DND-41 (cell line): ENCODE measurements at regions not wholly inside any gene's neighbourhood (a gene's known extent, or its start where the extent isn't known, plus 50 kb on each side); places are given as distances from the start of the nearest gene placed in this dataset.

ENCODE experiments used
- ATAC-seq: fragments of 200-7000 bp; cut with Tn5 transposase; 3 replicates; pipeline ENCODE4 v1.9.1; 2021; ENCODE audit warnings: low read depth; ENCODE audit not compliant: insufficient read depth
- DNase-seq: peaks from one replicate; pipeline ENCODE4 v3.0.0-alpha.2; 2020
- H2AFZ ChIP-seq: 2 replicates; pipeline ENCODE4 v1.6.0; 2012; ENCODE audit warnings: low read depth, low read length
- H3K27ac ChIP-seq: 2 replicates; pipeline ENCODE4 v1.5.1; 2012; ENCODE audit warnings: low read length, inconsistent platforms
- H3K27me3 ChIP-seq: fragments of 200-600 bp; sonication (generic); 2 replicates; pipeline ENCODE4 v1.6.0; 2012; ENCODE audit warnings: low read length, mild to moderate bottlenecking, inconsistent platforms; ENCODE audit not compliant: insufficient read depth, poor library complexity
- H3K36me3 ChIP-seq: 2 replicates; pipeline ENCODE4 v1.5.1; 2012; ENCODE audit warnings: low read length, inconsistent platforms; ENCODE audit not compliant: insufficient read depth
- H3K4me1 ChIP-seq: 2 replicates; pipeline ENCODE4 v1.5.1; 2012; ENCODE audit warnings: mild to moderate bottlenecking, low read length; ENCODE audit not compliant: insufficient read depth
- H3K4me2 ChIP-seq: 2 replicates; pipeline ENCODE4 v1.6.0; 2012; ENCODE audit warnings: mild to moderate bottlenecking, moderate library complexity, low read length, inconsistent platforms; ENCODE audit not compliant: insufficient read depth
- H3K4me3 ChIP-seq, 2 experiments: fragments of 200-600 bp in 1 of 2; shearing (Covaris generic) in 1 of 2; 2 replicates each; pipeline ENCODE4 v1.5.1; 2012 to 2016; ENCODE audit warnings: inconsistent platforms in 2 of 2, low read length in 2 of 2, mild to moderate bottlenecking in 2 of 2, low read depth in 1 of 2, moderate library complexity in 1 of 2
- H3K79me2 ChIP-seq: 2 replicates; pipeline ENCODE4 v1.6.0; 2012; ENCODE audit warnings: low read length, inconsistent platforms; ENCODE audit not compliant: insufficient read depth
- H3K9ac ChIP-seq: 2 replicates; pipeline ENCODE4 v1.6.0; 2012; ENCODE audit warnings: low read depth, mild to moderate bottlenecking, inconsistent platforms, low read length, moderate library complexity
- H3K9me3 ChIP-seq: 2 replicates; pipeline ENCODE4 v1.5.1; 2012; ENCODE audit warnings: low read length, moderate library complexity, mild to moderate bottlenecking, inconsistent platforms; ENCODE audit not compliant: insufficient read depth, severe bottlenecking
- H4K20me1 ChIP-seq: 2 replicates; pipeline ENCODE4 v1.6.0; 2012; ENCODE audit warnings: low read length; ENCODE audit not compliant: insufficient read depth
- EZH2 ChIP-seq: IDR thresholded peaks from 3 replicates; pipeline ENCODE4 v1.6.1; 2012; ENCODE audit warnings: borderline replicate concordance, low read depth, mild to moderate bottlenecking, moderate library complexity, low read length, inconsistent platforms; ENCODE audit not compliant: severe bottlenecking
- TF ChIP-seq, protein P1 (sequence below): IDR thresholded peaks from 2 replicates; pipeline ENCODE4 v1.5.1; 2012; ENCODE audit warnings: borderline replicate concordance, low read length, moderate library complexity, mild to moderate bottlenecking; ENCODE audit not compliant: poor library complexity, severe bottlenecking; ENCODE audit errors: extremely low read depth

DNA sequence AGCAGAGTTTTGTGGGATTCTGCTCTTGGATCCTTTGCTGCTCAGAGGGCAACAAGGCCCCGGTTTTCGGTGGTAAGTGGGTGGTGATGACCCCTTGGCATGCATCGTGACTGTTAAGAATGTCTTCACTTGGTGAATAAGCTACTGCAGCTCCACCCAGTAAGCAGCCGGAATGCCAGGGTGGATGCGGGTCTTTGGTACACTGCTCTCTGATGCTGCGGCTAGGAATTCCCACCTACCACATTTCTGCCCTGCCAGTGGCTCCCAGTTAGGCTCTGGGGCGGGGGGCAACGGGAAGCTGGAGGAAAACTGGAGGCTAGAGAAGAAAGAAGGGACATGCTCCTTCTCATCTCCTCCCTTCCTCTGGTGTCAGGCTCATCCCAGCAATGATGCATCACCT lies 180.4 kb upstream of the GALNT2 start:
- Histone ChIP-seq H3K4me1 (peaks cover 12% of the 10 kb centered on the region), H2AFZ (no peak overlapping the region), H3K9me3 (no peaks in the 10 kb centered on the region), H3K27ac (no peak overlapping the region), H4K20me1 (no peaks in the 10 kb centered on the region), H3K79me2 (no peaks in the 10 kb centered on the region), H3K36me3 (no peaks in the 10 kb centered on the region), H3K4me3 (no peak overlapping the region), H3K9ac (no peak overlapping the region), H3K4me2 (no peak overlapping the region), H3K27me3 (no peaks in the 10 kb centered on the region)
- TF ChIP-seq, protein P1, sequence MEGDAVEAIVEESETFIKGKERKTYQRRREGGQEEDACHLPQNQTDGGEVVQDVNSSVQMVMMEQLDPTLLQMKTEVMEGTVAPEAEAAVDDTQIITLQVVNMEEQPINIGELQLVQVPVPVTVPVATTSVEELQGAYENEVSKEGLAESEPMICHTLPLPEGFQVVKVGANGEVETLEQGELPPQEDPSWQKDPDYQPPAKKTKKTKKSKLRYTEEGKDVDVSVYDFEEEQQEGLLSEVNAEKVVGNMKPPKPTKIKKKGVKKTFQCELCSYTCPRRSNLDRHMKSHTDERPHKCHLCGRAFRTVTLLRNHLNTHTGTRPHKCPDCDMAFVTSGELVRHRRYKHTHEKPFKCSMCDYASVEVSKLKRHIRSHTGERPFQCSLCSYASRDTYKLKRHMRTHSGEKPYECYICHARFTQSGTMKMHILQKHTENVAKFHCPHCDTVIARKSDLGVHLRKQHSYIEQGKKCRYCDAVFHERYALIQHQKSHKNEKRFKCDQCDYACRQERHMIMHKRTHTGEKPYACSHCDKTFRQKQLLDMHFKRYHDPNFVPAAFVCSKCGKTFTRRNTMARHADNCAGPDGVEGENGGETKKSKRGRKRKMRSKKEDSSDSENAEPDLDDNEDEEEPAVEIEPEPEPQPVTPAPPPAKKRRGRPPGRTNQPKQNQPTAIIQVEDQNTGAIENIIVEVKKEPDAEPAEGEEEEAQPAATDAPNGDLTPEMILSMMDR: no peak
- DNase-seq (no peak), ATAC-seq (no peak)

DNA sequence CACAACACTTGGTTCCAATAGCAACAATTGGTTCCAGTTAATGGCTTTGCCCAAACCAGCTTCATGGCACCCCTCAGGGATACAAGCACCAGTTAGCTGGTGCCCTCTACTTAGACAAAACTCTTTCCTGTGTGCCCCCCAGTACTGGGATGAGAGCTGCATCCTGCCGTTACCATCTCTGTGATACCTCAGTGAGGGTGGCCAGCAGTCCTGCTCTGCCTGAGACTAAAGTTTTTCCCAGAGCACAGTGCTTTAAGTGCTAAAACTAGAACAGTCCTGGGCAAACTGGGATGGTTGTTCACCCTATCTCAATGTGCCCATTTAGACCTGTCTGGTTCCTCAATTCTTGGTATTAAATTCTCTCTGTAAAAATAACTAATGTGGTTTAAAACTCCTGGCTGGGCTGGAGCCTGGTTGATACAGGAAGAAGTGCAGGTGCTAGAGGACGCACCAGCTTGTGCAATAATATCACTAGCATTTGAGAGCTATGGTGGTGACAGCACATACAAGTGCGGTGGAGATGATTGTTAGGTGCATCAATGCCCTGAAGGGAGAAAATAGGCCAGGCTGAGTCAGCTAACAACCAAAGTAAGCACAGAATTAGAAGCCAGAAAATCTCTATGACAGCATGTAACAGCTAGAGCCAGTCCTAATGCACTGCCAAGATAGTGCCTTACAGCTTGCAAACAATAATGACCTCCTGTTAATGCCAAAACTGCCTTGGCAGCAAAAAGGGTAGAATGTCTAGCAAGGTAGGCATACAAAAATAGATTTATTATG lies 179.8 kb upstream of the GALNT2 start:
- Histone ChIP-seq H2AFZ (no peak overlapping the region), H3K9ac (no peak overlapping the region), H4K20me1 (no peaks in the 10 kb centered on the region), H3K4me3 (no peak overlapping the region), H3K27ac (peak overlapping the region; percentile 46; the same call in 1 of the 2 replicates), H3K79me2 (no peaks in the 10 kb centered on the region), H3K36me3 (no peaks in the 10 kb centered on the region), H3K4me1 (peaks cover 12% of the 10 kb centered on the region), H3K9me3 (no peaks in the 10 kb centered on the region), H3K4me2 (no peak overlapping the region), H3K27me3 (no peaks in the 10 kb centered on the region)
- no peak for TF ChIP-seq EZH2
- TF ChIP-seq, protein P1: no peak
- peak; percentile 75 for ATAC-seq
- DNase-seq: peak; percentile 23

- Histone ChIP-seq H3K9me3 (no peaks in the 10 kb centered on the region), H3K79me2 (no peaks in the 10 kb centered on the region), H3K4me3 (no peak overlapping the region), H3K36me3 (no peaks in the 10 kb centered on the region), H4K20me1 (no peaks in the 10 kb centered on the region), H2AFZ (no peak overlapping the region), H3K9ac (no peak overlapping the region), H3K4me2 (no peak overlapping the region), H3K27me3 (no peaks in the 10 kb centered on the region), H3K4me1 (peaks cover 12% of the 10 kb centered on the region), H3K27ac (no peak overlapping the region)
- DNase-seq (no peak), ATAC-seq (no peak)
- TF ChIP-seq EZH2: no peak
- TF ChIP-seq, protein P1: no peak
Measured at GRCh38 chr1:229888157-229888556, 178.9 kb upstream of the GALNT2 start.
